SK-N-SH treated with all-trans-retinoic acid at 6 μM for 48 hours (cell line): ENCODE measurements at regions not wholly inside any gene's neighbourhood (a gene's known extent, or its start where the extent isn't known, plus 50 kb on each side); places are given as distances from the start of the nearest gene placed in this dataset.

Experiments used
- ATAC-seq: fragments of 200-7000 bp; cut with Tn5 transposase; 3 replicates; pipeline ENCODE4 v1.9.1; 2020; ENCODE audit warnings: mild to moderate bottlenecking, moderate library complexity
- ARNTL ChIP-seq: fragments of 450-650 bp; formaldehyde crosslinking; IDR thresholded peaks from 2 replicates; pipeline ENCODE4 v1.5.0; 2020; ENCODE audit warnings: low read depth, mild to moderate bottlenecking, moderate library complexity, borderline replicate concordance
- BACH2 ChIP-seq: fragments of 250-450 bp; sonication (Bioruptor Pico); IDR thresholded peaks from 2 replicates; pipeline ENCODE4 v1.9.0; 2021; ENCODE audit warnings: mild to moderate bottlenecking, borderline replicate concordance
- CSDC2 ChIP-seq: fragments of 250-450 bp; sonication (Bioruptor Pico); IDR thresholded peaks from 2 replicates; pipeline ENCODE4 v1.5.0; 2020; ENCODE audit warnings: mild to moderate bottlenecking, moderate library complexity
- CSRNP3 ChIP-seq: fragments of 250-450 bp; sonication (Bioruptor Pico); IDR thresholded peaks from 2 replicates; pipeline ENCODE4 v1.5.1; 2021; ENCODE audit warnings: mild to moderate bottlenecking, moderate library complexity
- ESRRG ChIP-seq: fragments of 250-450 bp; sonication (Bioruptor Pico); IDR thresholded peaks from 2 replicates; pipeline ENCODE4 v1.6.1; 2021; ENCODE audit warnings: mild to moderate bottlenecking
- GLIS3 ChIP-seq: fragments of 250-450 bp; sonication (Bioruptor Pico); IDR thresholded peaks from 2 replicates; pipeline ENCODE4 v1.5.0; 2020; ENCODE audit warnings: mild to moderate bottlenecking, moderate library complexity
- ISL1 ChIP-seq: fragments of 250-450 bp; sonication (Bioruptor Pico); IDR thresholded peaks from 2 replicates; pipeline ENCODE4 v2.1.2; 2022; ENCODE audit warnings: mild to moderate bottlenecking, moderate library complexity
- OSR1 ChIP-seq: fragments of 250-450 bp; sonication (Bioruptor Pico); IDR thresholded peaks from 2 replicates; pipeline ENCODE4 v1.8.0; 2022; ENCODE audit warnings: moderate library complexity, mild to moderate bottlenecking, inconsistent platforms
- PPARA ChIP-seq: fragments of 250-450 bp; sonication (Bioruptor Pico); IDR thresholded peaks from 2 replicates; pipeline ENCODE4 v1.5.0; 2020; ENCODE audit warnings: mild to moderate bottlenecking, borderline replicate concordance
- TCF4 ChIP-seq: fragments of 250-450 bp; sonication (Bioruptor Pico); IDR thresholded peaks from 2 replicates; pipeline ENCODE4 v1.8.0; 2021; ENCODE audit warnings: mild to moderate bottlenecking, moderate library complexity, borderline replicate concordance
- ZC3H10 ChIP-seq: fragments of 250-450 bp; sonication (Bioruptor Pico); IDR thresholded peaks from 2 replicates; pipeline ENCODE4 v1.5.1; 2021; ENCODE audit warnings: mild to moderate bottlenecking, moderate library complexity
- ZFP3 ChIP-seq: fragments of 250-450 bp; sonication (Bioruptor Pico); IDR thresholded peaks from 2 replicates; pipeline ENCODE4 v1.5.0; 2020; ENCODE audit warnings: mild to moderate bottlenecking, moderate library complexity
- ZFP30 ChIP-seq: fragments of 450-650 bp; formaldehyde crosslinking; IDR thresholded peaks from 2 replicates; pipeline ENCODE4 v1.5.0; 2022; ENCODE audit warnings: mild to moderate bottlenecking, moderate library complexity
- ZNF565 ChIP-seq: fragments of 450-650 bp; formaldehyde crosslinking; conservative IDR thresholded peaks from 2 replicates; pipeline ENCODE4 v1.5.0; 2020; ENCODE audit warnings: low read depth, mild to moderate bottlenecking, moderate library complexity
- ZNF70 ChIP-seq: fragments of 450-650 bp; formaldehyde crosslinking; IDR thresholded peaks from 2 replicates; pipeline ENCODE4 v1.5.0; 2020; ENCODE audit warnings: mild to moderate bottlenecking, moderate library complexity
- ZNF8 ChIP-seq: fragments of 450-650 bp; formaldehyde crosslinking; IDR thresholded peaks from 2 replicates; pipeline ENCODE4 v1.5.0; 2020; ENCODE audit warnings: mild to moderate bottlenecking, moderate library complexity
- TF ChIP-seq, protein P1 (sequence below): fragments of 250-450 bp; sonication (Bioruptor Pico); IDR thresholded peaks from 2 replicates; pipeline ENCODE4 v1.8.0; 2021; ENCODE audit warnings: low read depth, mild to moderate bottlenecking, moderate library complexity, borderline replicate concordance
- TF ChIP-seq, protein P2 (sequence below): fragments of 250-450 bp; sonication (Bioruptor Pico); IDR thresholded peaks from 2 replicates; pipeline ENCODE4 v1.5.0; 2020; ENCODE audit warnings: mild to moderate bottlenecking, moderate library complexity
- TF ChIP-seq, protein P3 (sequence below): fragments of 250-450 bp; sonication (Bioruptor Pico); IDR thresholded peaks from 2 replicates; pipeline ENCODE4 v1.5.1; 2020; ENCODE audit warnings: low read depth, mild to moderate bottlenecking, moderate library complexity

DNA sequence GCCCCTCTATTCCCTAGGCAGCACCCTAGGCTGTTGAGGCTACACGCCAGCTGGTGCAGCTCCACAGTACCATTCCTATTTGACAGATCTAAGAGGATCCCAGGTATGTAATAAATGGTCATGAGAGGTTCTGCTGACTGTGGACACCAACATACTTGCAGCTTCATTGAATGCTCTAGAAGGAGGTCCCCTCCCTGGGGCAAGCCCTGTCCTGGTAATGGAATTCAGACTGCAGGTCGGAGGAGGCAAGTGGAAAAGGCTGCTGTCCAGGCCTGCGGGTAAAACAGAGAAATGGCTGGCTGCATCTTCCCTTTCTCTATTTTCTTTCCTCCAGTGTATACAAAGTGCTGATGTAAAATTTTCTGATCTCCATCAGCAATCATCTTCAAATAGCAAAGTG, 66.1 kb upstream of the ZNF648 start:
- TF ChIP-seq ZNF565 (no peak), ZFP3 (CRISPR knock-in tag) (no peak)
- TF ChIP-seq, protein P1, sequence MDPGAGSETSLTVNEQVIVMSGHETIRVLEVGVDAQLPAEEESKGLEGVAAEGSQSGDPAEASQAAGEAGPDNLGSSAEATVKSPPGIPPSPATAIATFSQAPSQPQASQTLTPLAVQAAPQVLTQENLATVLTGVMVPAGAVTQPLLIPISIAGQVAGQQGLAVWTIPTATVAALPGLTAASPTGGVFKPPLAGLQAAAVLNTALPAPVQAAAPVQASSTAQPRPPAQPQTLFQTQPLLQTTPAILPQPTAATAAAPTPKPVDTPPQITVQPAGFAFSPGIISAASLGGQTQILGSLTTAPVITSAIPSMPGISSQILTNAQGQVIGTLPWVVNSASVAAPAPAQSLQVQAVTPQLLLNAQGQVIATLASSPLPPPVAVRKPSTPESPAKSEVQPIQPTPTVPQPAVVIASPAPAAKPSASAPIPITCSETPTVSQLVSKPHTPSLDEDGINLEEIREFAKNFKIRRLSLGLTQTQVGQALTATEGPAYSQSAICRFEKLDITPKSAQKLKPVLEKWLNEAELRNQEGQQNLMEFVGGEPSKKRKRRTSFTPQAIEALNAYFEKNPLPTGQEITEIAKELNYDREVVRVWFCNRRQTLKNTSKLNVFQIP: no peak
- no peak for ATAC-seq

GRCh38 chr1:182126272-182126800, 64.8 kb upstream of the ZNF648 start:
- ATAC-seq: no peak
- TF ChIP-seq, protein P2, sequence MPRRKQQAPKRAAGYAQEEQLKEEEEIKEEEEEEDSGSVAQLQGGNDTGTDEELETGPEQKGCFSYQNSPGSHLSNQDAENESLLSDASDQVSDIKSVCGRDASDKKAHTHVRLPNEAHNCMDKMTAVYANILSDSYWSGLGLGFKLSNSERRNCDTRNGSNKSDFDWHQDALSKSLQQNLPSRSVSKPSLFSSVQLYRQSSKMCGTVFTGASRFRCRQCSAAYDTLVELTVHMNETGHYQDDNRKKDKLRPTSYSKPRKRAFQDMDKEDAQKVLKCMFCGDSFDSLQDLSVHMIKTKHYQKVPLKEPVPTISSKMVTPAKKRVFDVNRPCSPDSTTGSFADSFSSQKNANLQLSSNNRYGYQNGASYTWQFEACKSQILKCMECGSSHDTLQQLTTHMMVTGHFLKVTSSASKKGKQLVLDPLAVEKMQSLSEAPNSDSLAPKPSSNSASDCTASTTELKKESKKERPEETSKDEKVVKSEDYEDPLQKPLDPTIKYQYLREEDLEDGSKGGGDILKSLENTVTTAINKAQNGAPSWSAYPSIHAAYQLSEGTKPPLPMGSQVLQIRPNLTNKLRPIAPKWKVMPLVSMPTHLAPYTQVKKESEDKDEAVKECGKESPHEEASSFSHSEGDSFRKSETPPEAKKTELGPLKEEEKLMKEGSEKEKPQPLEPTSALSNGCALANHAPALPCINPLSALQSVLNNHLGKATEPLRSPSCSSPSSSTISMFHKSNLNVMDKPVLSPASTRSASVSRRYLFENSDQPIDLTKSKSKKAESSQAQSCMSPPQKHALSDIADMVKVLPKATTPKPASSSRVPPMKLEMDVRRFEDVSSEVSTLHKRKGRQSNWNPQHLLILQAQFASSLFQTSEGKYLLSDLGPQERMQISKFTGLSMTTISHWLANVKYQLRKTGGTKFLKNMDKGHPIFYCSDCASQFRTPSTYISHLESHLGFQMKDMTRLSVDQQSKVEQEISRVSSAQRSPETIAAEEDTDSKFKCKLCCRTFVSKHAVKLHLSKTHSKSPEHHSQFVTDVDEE (CRISPR knock-in tag): no peak
- TF ChIP-seq ZNF8 (CRISPR knock-in tag): no peak
- TF ChIP-seq ISL1 (CRISPR knock-in tag): no peak
- TF ChIP-seq, protein P3, sequence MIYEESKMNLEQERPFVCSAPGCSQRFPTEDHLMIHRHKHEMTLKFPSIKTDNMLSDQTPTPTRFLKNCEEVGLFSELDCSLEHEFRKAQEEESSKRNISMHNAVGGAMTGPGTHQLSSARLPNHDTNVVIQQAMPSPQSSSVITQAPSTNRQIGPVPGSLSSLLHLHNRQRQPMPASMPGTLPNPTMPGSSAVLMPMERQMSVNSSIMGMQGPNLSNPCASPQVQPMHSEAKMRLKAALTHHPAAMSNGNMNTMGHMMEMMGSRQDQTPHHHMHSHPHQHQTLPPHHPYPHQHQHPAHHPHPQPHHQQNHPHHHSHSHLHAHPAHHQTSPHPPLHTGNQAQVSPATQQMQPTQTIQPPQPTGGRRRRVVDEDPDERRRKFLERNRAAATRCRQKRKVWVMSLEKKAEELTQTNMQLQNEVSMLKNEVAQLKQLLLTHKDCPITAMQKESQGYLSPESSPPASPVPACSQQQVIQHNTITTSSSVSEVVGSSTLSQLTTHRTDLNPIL (CRISPR knock-in tag): no peak
- TF ChIP-seq CSDC2 (CRISPR knock-in tag): no peak
- TF ChIP-seq ARNTL (CRISPR knock-in tag): no peak
- no peak for TF ChIP-seq ZFP30 (CRISPR knock-in tag)
- TF ChIP-seq ZC3H10: no peak

DNA sequence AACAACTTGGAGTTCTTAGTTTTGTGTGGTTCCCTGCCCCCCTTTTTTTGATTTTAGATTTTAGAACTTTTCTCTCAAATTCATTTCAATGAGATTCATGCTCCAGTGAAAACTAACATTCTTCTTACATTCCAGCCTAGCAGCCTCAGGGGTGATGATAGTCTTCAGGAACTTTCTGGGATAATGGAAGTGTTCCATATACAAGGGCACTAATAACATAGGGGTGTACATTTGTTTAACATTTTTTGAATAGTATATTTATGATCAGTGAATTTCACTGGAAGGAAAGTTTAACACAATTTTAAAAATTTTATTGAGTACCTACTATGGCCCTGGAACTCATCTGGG, 61.4 kb upstream of the ZNF648 start:
- no peak for ATAC-seq
- no peak for TF ChIP-seq ZNF8 (CRISPR knock-in tag)
- no peak for TF ChIP-seq CSDC2 (CRISPR knock-in tag)
- TF ChIP-seq ZC3H10: no peak
- TF ChIP-seq ZNF70 (CRISPR knock-in tag): no peak
- TF ChIP-seq ARNTL (CRISPR knock-in tag): no peak
- TF ChIP-seq PPARA (CRISPR knock-in tag): no peak
- TF ChIP-seq BACH2 (CRISPR knock-in tag): no peak
- TF ChIP-seq GLIS3 (CRISPR knock-in tag): no peak
- TF ChIP-seq ESRRG (CRISPR knock-in tag): no peak
- TF ChIP-seq ZFP3 (CRISPR knock-in tag): no peak
- TF ChIP-seq CSRNP3: no peak
- no peak for TF ChIP-seq ZNF565
- TF ChIP-seq OSR1 (CRISPR knock-in tag): no peak
- no peak for TF ChIP-seq ZFP30 (CRISPR knock-in tag)

DNA sequence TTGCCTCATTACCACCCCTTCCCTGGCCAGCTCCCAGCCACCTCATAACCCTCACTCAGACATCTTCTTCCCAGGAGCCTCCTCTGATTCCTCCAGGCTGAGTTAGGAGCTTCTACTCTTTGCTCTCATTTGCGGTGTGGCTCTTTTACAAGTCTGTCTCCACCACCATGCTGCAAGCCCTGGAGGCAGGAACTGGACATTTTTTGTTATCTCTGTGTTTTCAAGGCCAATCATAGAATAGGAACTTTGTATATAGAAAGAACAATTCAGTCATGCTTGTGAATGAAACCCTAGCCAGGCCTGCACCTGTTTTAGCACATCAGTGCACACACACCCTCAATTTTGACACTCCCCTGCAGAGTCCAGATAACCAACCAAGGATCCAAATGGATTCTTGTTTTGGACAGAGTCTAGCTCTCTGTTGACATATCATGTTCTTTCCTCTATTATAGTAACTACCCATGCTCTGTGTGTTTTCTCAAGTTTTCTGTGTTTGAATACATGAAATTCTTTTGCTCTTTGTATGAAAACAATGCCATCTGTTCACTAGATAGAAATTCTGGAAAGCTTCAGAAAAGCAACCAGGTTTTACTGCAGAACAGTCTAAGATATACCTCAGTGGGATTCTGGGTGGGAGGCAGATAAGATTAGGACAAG, 60.9 kb upstream of the ZNF648 start:
- TF ChIP-seq CSRNP3: no peak
- TF ChIP-seq OSR1 (CRISPR knock-in tag): no peak
- no peak for TF ChIP-seq ARNTL (CRISPR knock-in tag)
- TF ChIP-seq, protein P1: no peak
- TF ChIP-seq ZNF565: no peak
- no peak for TF ChIP-seq ZFP3 (CRISPR knock-in tag)
- no peak for TF ChIP-seq BACH2 (CRISPR knock-in tag)
- TF ChIP-seq TCF4 (CRISPR knock-in tag): no peak
- no peak for TF ChIP-seq GLIS3 (CRISPR knock-in tag)
- no peak for TF ChIP-seq ZC3H10
- TF ChIP-seq ZNF70 (CRISPR knock-in tag): no peak
- no peak for TF ChIP-seq PPARA (CRISPR knock-in tag)
- no peak for TF ChIP-seq ZFP30 (CRISPR knock-in tag)
- no peak for TF ChIP-seq CSDC2 (CRISPR knock-in tag)
- TF ChIP-seq ZNF8 (CRISPR knock-in tag): no peak
- no peak for ATAC-seq
